DOHH2 (cell line): ENCODE measurements at regions not wholly inside any gene's neighbourhood (a gene's known extent, or its start where the extent isn't known, plus 50 kb on each side); places are given as distances from the start of the nearest gene placed in this dataset.

Source experiments
- CTCF ChIP-seq: fragments of 200-600 bp; sonication (generic); IDR thresholded peaks from one replicate; pipeline ENCODE4 v1.5.1; 2014; ENCODE audit warnings: antibody characterized with exemption, mild to moderate bottlenecking, low read depth, low read length; ENCODE audit not compliant: poor library complexity, severe bottlenecking
- EZH2phosphoT487 ChIP-seq: fragments of 200-600 bp; sonication (generic); IDR thresholded peaks from 2 replicates; pipeline ENCODE4 v1.6.1; 2017; ENCODE audit warnings: borderline replicate concordance, mild to moderate bottlenecking, antibody characterized with exemption, low read length, moderate library complexity, mixed read lengths

GRCh38 chr5:98474216-98474615 is 299.2 kb upstream of the RGMB start:
- TF ChIP-seq CTCF = no peak
- no peak for TF ChIP-seq EZH2phosphoT487
